HEK293T (cell line): ENCODE measurements at regions not wholly inside any gene's neighbourhood (a gene's known extent, or its start where the extent isn't known, plus 50 kb on each side); places are given as distances from the start of the nearest gene placed in this dataset.
"Not testable (repeated sequence)": the region's sequence is repeated elsewhere in the genome, so short reads cannot be mapped to it uniquely, and the experiment has no call there.

Experiments used
- CTCF ChIA-PET: fragments of 350-600 bp; formaldehyde crosslinking; extraction: SDS; loops from one replicate; lab custom pipeline; 2021; ENCODE audit warnings: antibody characterized with exemption, inconsistent platforms; lab: Yijun Ruan, JAX
- POLR2A ChIA-PET: fragments of 350-600 bp; formaldehyde crosslinking; extraction: SDS; loops from one replicate; lab custom pipeline; 2020; ENCODE audit warnings: antibody characterized with exemption, inconsistent platforms; lab: Yijun Ruan, JAX
- DNase-seq: peaks from one replicate; pipeline ENCODE4 v3.0.0; 2012; ENCODE audit warnings: mixed read lengths; ENCODE audit errors: extremely low spot score
- ARNT ChIP-seq: fragments of 450-650 bp; IDR thresholded peaks from 2 replicates; pipeline ENCODE4 v1.6.1; 2017; ENCODE audit warnings: mild to moderate bottlenecking
- BHLHE40 ChIP-seq: fragments of 450-650 bp; IDR thresholded peaks from 2 replicates; pipeline ENCODE4 v1.6.1; 2016; ENCODE audit warnings: mild to moderate bottlenecking, moderate library complexity, borderline replicate concordance
- CTBP1 ChIP-seq: fragments of 450-650 bp; IDR thresholded peaks from 2 replicates; pipeline ENCODE4 v1.6.1; 2016; ENCODE audit warnings: borderline replicate concordance
- ELF4 ChIP-seq: fragments of 450-650 bp; IDR thresholded peaks from 2 replicates; pipeline ENCODE4 v1.6.1; 2017; ENCODE audit warnings: antibody characterized with exemption
- FOXA1 ChIP-seq: fragments of 450-650 bp; IDR thresholded peaks from 2 replicates; pipeline ENCODE4 v1.6.1; 2016; ENCODE audit warnings: mild to moderate bottlenecking
- FOXK2 ChIP-seq: fragments of 450-650 bp; IDR thresholded peaks from 2 replicates; pipeline ENCODE4 v1.6.1; 2016; ENCODE audit warnings: mild to moderate bottlenecking
- FOXM1 ChIP-seq: fragments of 450-650 bp; IDR thresholded peaks from 2 replicates; pipeline ENCODE4 v1.6.1; 2017; ENCODE audit warnings: mild to moderate bottlenecking, borderline replicate concordance
- HDGF ChIP-seq: fragments of 450-650 bp; IDR thresholded peaks from 2 replicates; pipeline ENCODE4 v1.6.1; 2017; ENCODE audit warnings: antibody characterized with exemption, borderline replicate concordance
- L3MBTL2 ChIP-seq: fragments of 450-650 bp; conservative IDR thresholded peaks from 2 replicates; pipeline ENCODE4 v1.6.1; 2016; ENCODE audit warnings: mild to moderate bottlenecking
- LEF1 ChIP-seq: fragments of 450-650 bp; IDR thresholded peaks from 2 replicates; pipeline ENCODE4 v1.6.1; 2017; ENCODE audit warnings: mild to moderate bottlenecking, borderline replicate concordance
- NFRKB ChIP-seq: fragments of 450-650 bp; IDR thresholded peaks from 2 replicates; pipeline ENCODE4 v1.6.1; 2016; ENCODE audit warnings: mild to moderate bottlenecking, moderate library complexity
- PKNOX1 ChIP-seq: fragments of 450-650 bp; IDR thresholded peaks from 2 replicates; pipeline ENCODE4 v1.6.1; 2016
- SP1 ChIP-seq: fragments of 450-650 bp; IDR thresholded peaks from 2 replicates; pipeline ENCODE4 v1.6.1; 2017
- SUZ12 ChIP-seq: fragments of 450-650 bp; IDR thresholded peaks from 2 replicates; pipeline ENCODE4 v1.6.1; 2016; ENCODE audit warnings: mild to moderate bottlenecking
- TARDBP ChIP-seq: fragments of 450-650 bp; IDR thresholded peaks from 2 replicates; pipeline ENCODE4 v1.6.1; 2016
- ZNF384 ChIP-seq: fragments of 450-650 bp; IDR thresholded peaks from 2 replicates; pipeline ENCODE4 v1.6.1; 2016

GRCh38 chr17:71511266-71511995 lies 609.4 kb upstream of the SOX9 start:
- DNase-seq: peak; percentile 31
- POLR2A ChIA-PET: no interaction called here
- TF ChIP-seq BHLHE40 (no peak), PKNOX1 (peak; percentile 92), CTBP1 (peak; percentile 74; the same call in 1 of the 2 replicates), LEF1 (no peak)
- CTCF ChIA-PET: interaction anchor here (1.2 to 1.4 kb wide), 3 partner anchors 23 to 744 kb away, joined by 3 to 6 read pairs (median 3); no protein-coding TSS in a partner anchor

DNA sequence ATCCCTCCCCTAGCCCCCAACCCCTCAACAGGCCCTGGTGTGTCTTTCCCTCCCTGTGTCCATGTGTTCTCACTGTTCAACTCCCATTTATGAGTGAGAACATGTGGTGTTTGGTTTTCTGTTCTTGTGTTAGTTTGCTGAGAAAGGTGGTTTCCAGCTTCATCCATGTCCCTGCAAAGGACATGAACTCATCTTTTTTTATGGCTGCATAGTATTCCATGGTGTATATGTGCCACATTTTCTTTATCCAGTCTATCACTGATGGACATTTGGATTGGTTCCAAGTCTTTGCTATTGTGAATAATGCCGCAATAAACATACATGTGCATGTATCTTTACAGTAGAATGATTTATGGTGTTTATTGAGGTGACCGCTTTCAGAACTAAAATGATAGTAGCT lies 607.1 kb upstream of the SOX9 start:
- DNase-seq, POLR2A ChIA-PET, CTCF ChIA-PET: not testable (repeated sequence)

GRCh38 chr17:71516149-71516548 lies 604.7 kb upstream of the SOX9 start:
- CTCF ChIA-PET: no interaction called here
- POLR2A ChIA-PET: no interaction called here

DNA sequence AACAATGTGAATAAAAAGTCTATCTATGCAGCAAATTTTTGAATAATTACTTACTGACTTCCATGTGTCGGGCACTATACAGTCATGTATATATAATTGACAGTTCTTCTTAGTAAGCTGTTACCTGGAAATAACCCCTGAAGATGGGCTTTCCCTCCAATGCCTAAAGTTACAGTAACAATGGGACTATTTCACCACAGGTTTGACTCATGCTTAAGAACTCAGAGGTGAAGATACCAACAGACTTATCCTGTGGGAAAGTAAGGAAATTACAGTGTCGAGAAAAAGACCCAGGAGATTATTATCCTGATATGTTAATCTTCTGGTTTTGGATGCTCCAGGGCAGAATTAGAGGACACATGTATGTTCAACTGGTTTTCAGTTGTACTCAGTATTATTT lies 601.5 kb upstream of the SOX9 start:
- POLR2A ChIA-PET: no interaction called here
- CTCF ChIA-PET: no interaction called here
- TF ChIP-seq LEF1 (no peak), SUZ12 (no peak), HDGF (no peak), FOXK2 (no peak), ARNT (no peak), BHLHE40 (no peak), FOXA1 (no peak), PKNOX1 (no peak), CTBP1 (no peak), NFRKB (no peak), ELF4 (no peak), SP1 (no peak), ZNF384 (no peak)
- DNase-seq: no peak

More at GRCh38 chr17:71516149-71516548, 604.7 kb upstream of the SOX9 start:
- no peak for TF ChIP-seq HDGF
- no peak for TF ChIP-seq SP1
- no peak for TF ChIP-seq BHLHE40
- TF ChIP-seq TARDBP: no peak
- TF ChIP-seq FOXK2: no peak
- TF ChIP-seq LEF1: peak; percentile 81; the same call in 1 of the 2 replicates
- peak; percentile 90 for TF ChIP-seq CTBP1
- TF ChIP-seq NFRKB: no peak
- peak; percentile 80 for TF ChIP-seq ZNF384
- no peak; the same call in 1 of the 2 replicates for TF ChIP-seq L3MBTL2
- TF ChIP-seq ELF4: no peak
- TF ChIP-seq FOXA1: 0 out of 2 replicates have a peak, but pooled peaks have one; percentile 18
- TF ChIP-seq FOXM1: no peak
- peak; percentile 96 for TF ChIP-seq PKNOX1
- no peak for TF ChIP-seq SUZ12
- TF ChIP-seq ARNT: peak; percentile 86
- peak; percentile 56 for DNase-seq

DNA sequence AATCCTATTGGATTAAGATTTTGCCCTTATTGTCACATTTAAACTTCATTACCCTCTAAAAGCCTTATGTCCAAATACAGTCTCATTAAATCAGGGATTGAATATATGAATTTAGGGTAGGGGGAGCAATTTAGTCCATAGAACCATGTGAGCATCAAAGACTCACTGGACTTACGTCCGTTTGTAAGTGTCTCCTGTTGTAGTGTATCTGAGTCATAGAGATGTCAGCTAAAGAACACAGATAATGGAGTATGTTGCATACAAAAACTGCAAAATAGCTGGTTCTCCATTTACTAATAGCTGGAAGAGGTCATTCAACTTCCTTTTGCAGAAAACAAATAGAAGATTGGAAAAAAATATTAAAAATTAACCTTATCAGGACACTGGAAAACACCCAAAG lies 599.1 kb upstream of the SOX9 start:
- CTCF ChIA-PET: no interaction called here
- no peak for TF ChIP-seq LEF1
- no peak for TF ChIP-seq ELF4
- TF ChIP-seq FOXM1: no peak
- no peak for TF ChIP-seq ARNT
- DNase-seq: no peak
- POLR2A ChIA-PET: no interaction called here

- ChIA-PET POLR2A (no interaction called here), CTCF (interaction anchor here (0.6 kb wide), 1 partner anchor 45 kb away, joined by 3 read pairs; no protein-coding TSS in a partner anchor)
- TF ChIP-seq NFRKB (no peak), ZNF384 (no peak), LEF1 (no peak)
- no peak for DNase-seq
Measured at GRCh38 chr17:71522383-71522782, 598.4 kb upstream of the SOX9 start.

GRCh38 chr17:71527311-71527710 lies 593.5 kb upstream of the SOX9 start:
- CTCF ChIA-PET: no interaction called here
- POLR2A ChIA-PET: no interaction called here
- DNase-seq: no peak
- TF ChIP-seq NFRKB (no peak), LEF1 (no peak), TARDBP (no peak), BHLHE40 (no peak), FOXM1 (no peak)
